OCI-LY3 (cell line): ENCODE measurements at regions not wholly inside any gene's neighbourhood (a gene's known extent, or its start where the extent isn't known, plus 50 kb on each side); places are given as distances from the start of the nearest gene placed in this dataset.

Source experiments
- CTCF ChIP-seq: fragments of 200-600, 300-600 bp; sonication (generic); IDR thresholded peaks from 2 replicates; pipeline ENCODE4 v1.5.1; 2014; ENCODE audit warnings: antibody characterized with exemption, low read length, low read depth
- EZH2phosphoT487 ChIP-seq: fragments of 200-600 bp; shearing (Covaris generic); IDR thresholded peaks from 2 replicates; pipeline ENCODE4 v1.6.1; 2018; ENCODE audit warnings: antibody characterized with exemption, mixed run types, low read depth

GRCh38 chr6:126805861-126806260 is 312.6 kb upstream of the RSPO3 start:
- no peak for TF ChIP-seq CTCF
- no peak for TF ChIP-seq EZH2phosphoT487
